AG09319 (cell line): ENCODE measurements at regions not wholly inside any gene's neighbourhood (a gene's known extent, or its start where the extent isn't known, plus 50 kb on each side); places are given as distances from the start of the nearest gene placed in this dataset.
A peak's percentile ranks its signal among the peaks of the same experiment; 100 is the strongest.
"Not testable (repeated sequence)": the region's sequence is repeated elsewhere in the genome, so short reads cannot be mapped to it uniquely, and the experiment has no call there.

Experiments used
- DNase-seq: peaks from one replicate; pipeline ENCODE4 v3.0.0-alpha.2; 2010; ENCODE audit warnings: low read depth; ENCODE audit errors: extremely low read depth
- CTCF ChIP-seq: IDR thresholded peaks from 2 replicates; pipeline ENCODE4 v1.5.1; 2011; ENCODE audit warnings: low read depth, mild to moderate bottlenecking, inconsistent platforms, low read length, moderate library complexity

DNA sequence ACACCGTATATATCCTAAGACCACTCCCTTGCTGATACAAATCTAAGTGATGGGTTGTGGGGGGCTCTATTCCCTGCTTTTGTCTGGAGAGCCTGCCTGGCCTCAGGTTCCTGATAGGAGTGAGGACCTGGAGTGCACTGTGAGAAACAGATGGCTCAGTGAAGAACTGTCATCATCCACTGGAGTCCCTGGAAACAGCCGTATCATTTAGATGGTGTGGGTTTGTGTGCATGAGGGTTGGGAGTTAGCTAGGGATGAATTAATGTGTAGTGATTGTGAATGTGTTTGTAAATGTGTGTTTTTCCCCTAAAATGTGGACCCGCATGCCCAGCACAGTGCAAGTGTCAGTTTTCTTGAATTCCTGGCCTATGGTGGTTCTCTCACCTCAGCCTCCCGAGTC lies 111.6 kb downstream of the CRYBB2 start:
- TF ChIP-seq CTCF: no peak
- no peak for DNase-seq

- DNase-seq: not testable (repeated sequence)
Observed at GRCh38 chr22:25331911-25332310, 112.5 kb downstream of the CRYBB2 start.

DNA sequence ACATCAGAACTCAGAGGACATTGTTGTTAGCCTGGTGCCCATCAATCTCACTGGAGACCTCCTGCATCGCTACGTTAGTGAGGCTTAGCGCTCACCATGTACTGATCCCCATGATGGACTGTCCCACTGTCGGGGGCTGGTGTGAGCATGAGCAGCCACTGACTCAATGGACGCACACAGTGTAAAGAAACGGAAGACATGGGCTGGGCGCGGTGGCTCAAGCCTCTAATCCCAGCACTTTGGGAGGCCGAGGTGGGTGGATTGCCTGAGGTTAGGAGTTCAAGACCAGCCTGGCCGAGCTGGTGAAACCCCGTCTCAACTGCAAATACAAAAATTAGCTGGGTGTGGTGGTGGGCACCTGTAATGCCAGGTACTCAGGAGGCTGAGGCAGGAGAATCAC lies 112.9 kb downstream of the CRYBB2 start:
- no peak for DNase-seq
- TF ChIP-seq CTCF: no peak

DNA sequence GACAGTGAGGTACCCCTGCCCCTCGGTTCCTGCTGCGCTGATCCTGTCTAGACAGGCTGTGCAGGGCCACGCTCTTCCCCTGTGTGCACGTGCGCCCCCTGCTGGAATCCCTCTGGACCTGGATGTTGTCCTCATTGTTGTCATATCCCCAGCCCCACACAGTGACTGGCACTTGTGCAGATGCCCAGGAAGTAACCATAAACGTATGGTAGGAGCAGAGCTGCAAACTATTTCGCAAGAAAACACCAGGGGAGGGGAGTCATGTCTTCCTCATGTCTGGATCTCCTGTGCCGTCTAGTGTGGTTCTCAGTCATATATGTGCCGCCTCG lies 114.7 kb downstream of the CRYBB2 start:
- DNase-seq: no peak
- TF ChIP-seq CTCF: peak; percentile 31

DNA sequence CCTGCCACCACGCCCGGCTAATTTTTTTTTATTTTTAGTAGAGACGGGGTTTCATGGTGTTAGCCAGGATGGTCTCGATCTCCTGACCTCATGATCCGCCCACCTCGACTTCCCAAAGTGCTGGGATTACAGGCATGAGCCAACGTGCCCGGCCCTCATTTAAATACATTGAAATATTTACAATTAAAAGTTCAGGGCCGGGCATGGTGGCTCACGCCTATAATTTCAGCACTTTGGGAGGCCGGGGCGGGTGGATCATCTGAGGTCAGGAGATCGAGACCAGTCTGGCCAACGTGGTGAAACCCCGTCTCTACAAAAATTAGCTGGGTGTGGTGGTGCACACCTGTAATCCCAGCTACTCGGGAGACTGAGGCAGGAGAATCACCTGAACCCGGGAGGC lies 115.2 kb downstream of the CRYBB2 start:
- not testable (repeated sequence) for DNase-seq

DNA sequence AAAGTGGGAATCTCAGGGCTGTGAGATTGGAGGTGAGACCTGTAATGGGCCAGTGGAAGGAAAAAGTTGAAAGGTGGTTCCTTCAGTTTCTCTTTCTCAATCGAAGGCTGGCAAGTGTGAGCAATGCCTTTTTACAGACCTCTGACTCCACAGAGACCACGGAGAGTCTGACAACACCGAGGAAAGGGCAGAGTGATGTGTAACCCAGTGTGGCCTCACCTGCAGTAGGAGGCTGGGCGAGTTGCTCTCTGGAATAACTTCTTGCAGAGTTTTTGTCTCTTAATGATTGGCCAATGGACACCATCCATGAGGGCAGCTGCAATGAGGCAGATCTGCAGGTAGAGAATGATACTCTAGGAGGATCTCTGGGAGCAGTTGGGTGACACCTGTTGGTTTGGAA lies 115.8 kb downstream of the CRYBB2 start:
- not testable (repeated sequence) for DNase-seq

- DNase-seq: not testable (repeated sequence)
Observed at GRCh38 chr22:25340536-25340935, 121.1 kb downstream of the CRYBB2 start.

DNA sequence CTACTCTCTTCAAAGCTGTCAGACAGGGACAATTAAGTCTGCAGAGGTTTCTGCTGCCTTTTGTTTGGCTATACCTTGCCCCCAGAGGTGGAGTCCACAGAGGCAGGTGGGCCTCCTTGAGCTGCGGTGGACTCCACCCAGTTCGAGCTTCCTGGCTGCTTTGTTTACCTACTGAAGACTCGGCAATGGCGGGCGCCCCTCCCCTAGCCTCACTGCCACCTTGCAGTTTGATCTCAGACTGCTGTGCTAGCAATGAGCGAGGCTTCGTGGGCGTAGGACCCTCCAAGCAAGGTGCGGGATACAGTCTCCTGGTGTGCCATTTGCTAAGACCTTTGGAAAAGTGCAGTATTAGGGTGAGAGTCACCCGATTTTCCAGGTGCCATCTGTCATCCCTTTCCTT lies 124.9 kb downstream of the CRYBB2 start:
- not testable (repeated sequence) for DNase-seq

DNA sequence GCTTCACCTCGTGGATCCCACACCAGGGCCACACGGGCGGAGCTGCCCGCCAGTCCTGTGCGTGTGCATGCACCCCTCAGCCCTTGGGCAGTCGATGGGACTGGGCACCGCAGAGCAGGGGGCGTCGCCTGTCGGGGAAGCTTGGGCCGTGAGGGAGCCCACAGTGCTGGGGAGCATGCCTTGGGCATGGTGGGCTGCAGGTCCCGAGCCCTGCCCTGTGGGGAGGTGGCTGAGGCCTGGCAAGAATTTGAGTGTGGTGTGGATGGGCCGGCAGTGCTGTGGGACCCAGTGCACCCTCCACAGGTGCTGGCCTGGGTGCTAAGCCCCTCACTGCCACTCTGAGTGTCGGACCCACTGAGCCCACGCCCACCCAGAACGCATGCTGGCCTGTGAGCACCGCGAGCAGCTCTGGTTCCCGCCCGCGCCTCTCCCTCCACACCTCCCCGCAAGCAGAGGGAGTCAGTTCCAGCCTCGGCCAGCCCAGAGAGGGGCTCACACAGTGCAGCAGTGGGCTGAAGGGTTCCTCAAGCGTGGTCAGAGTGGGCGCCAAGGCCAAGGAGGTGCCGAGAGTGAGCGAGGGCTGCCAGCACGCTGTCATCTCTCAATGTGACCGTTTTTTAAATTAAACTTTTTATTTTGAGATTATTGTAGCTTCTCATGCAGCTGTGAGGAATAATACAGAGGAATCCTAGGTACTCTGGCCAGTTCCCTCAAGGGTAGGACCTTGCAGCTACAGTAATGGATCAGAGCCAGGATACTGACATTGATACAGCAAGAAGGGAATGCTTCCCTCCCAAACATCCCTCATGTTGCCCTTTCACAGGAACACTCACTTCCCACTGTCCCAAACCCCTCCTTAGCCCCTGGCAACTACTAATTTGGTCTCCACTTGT lies 127.7 kb downstream of the CRYBB2 start:
- TF ChIP-seq CTCF: no peak
- DNase-seq: no peak

DNA sequence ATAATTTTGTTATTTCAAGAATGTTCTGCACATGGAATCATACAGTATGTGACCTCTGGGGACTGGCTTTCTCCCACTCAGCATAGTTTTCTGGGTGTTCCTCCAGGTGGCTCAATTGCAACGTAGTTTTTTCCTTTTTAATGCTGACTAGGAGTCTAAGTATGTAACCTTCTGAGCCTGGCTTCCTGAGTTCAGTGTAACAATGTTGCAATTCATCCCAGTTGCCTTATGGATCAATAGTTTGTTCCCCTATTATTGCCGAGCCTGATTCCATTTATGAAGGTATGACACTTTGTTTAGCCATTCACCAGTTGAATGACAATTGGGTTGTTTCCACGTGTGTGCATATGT lies 128.3 kb downstream of the CRYBB2 start:
- no peak for DNase-seq
- no peak for TF ChIP-seq CTCF
